ENCODE measurements at regions not wholly inside any gene's neighbourhood (a gene's known extent, or its start where the extent isn't known, plus 50 kb on each side); places are given as distances from the start of the nearest gene placed in this dataset.

GRCh38 chr3:43159131-43159875, 53.4 kb upstream of the POMGNT2 start:
- no peak for DNase-seq
- Histone ChIP-seq H3K4me3 (ENCODE audit: insufficient read depth, low read depth, low read length) (no peak overlapping the region), H3K36me3 (replicated peaks; ENCODE audit: control insufficient read depth, insufficient read depth, low read length) (no peaks in the 10 kb centered on the region), H3K27me3 (ENCODE audit: control insufficient read depth, insufficient read depth, low read length) (no peaks in the 10 kb centered on the region)

GRCh38 chr3:43156812-43157455, 51.1 kb upstream of the POMGNT2 start:
- no peaks in the 10 kb centered on the region for H3K27me3 ChIP-seq (ENCODE audit: control insufficient read depth, insufficient read depth, low read length)
- H3K36me3 ChIP-seq (replicated peaks; ENCODE audit: control insufficient read depth, insufficient read depth, low read length) = no peaks in the 10 kb centered on the region
- DNase-seq = no peak
- H3K4me3 ChIP-seq (ENCODE audit: insufficient read depth, low read depth, low read length) = no peak overlapping the region

- H3K36me3 ChIP-seq (replicated peaks; ENCODE audit: control insufficient read depth, insufficient read depth, low read length) = no peaks in the 10 kb centered on the region
- no peaks in the 10 kb centered on the region for H3K27me3 ChIP-seq (ENCODE audit: control insufficient read depth, insufficient read depth, low read length)
- H3K4me3 ChIP-seq (ENCODE audit: insufficient read depth, low read depth, low read length) = no peak overlapping the region
- peak; percentile 65 for DNase-seq
Measured at GRCh38 chr3:43155464-43156121, 49.7 kb upstream of the POMGNT2 start.
